NCI-H526 (cell line): ENCODE measurements at regions not wholly inside any gene's neighbourhood (a gene's known extent, or its start where the extent isn't known, plus 50 kb on each side); places are given as distances from the start of the nearest gene placed in this dataset.

Experiments
- DNase-seq, 2 experiments: peaks; one replicate each; lab custom pipeline; 2025; lab: John Stamatoyannopoulos, UW

GRCh38 chr5:34486160-34486848 is 169.8 kb upstream of the RAI14 start:
- DNase-seq = peak; percentile 82 to 95

DNA sequence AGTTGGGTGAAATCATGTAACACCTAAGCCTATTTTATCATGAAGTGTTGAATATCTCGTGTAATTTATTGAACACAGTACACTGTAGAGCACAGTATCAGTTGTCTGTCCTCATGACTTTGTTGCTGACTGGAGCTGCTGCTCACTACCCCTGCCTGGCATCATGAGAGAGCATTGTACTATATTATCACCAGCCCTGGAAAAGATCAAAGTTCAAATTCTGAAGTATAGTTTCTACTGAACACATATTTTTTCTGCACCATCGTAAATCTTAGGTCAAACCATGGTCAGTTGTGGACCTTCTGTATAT is 169.3 kb upstream of the RAI14 start:
- no peak for DNase-seq

DNA sequence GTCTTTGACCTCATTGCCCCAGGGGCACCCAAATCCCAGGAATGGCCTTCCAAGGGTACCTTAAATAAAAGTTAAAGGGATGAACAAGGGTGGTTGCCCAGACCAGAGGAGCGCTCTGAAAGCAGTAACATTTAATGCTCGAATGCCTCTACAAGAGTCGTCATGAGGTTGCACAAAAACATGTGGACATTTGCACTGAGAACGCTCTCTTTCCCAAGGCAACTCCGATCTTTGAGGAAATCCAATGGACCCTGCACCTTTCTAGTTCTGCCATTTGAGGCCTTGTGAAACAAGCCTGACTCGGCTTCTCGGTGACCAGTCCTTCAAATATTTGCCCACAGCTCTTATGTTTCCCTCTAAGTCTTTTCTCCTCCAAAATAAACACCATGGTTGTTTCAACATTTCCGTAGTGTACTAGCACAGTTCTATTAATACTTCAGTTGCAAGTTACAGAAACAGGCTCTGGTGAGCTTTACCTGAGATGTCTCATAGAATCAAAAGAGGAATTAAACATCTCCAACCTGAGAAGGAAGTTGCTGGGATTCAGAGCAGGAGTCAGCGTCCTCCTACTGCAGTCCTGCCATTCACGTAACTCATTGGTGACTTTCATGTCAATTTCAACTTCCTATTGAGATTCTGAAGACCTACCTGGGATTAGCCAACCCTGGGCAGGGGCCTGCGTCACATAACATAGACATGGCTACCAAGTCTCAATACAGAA is 168.8 kb upstream of the RAI14 start:
- DNase-seq = no peak

- no peak for DNase-seq
These were observed 168.2 kb upstream of the RAI14 start for GRCh38 chr5:34487956-34488355.

DNA sequence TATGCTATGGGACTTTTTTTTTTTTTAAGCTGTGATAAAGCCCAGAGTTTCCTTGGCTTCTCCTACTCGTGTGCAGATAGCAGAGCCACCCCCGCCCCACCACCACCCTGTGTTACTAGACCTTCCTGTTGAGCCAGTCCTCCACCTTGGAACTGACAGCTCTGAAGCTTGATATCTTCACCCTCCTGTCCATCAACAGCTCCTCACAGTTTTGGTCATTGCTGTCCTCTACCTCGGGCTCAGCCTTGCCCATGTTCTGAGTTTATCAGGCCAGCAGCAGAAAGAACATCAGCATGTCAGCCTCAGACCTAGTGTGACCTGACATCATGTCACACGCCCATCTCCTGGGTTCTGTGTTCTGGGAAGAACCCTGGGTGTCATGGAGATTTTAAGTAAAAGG is 167.1 kb upstream of the RAI14 start:
- DNase-seq = no peak

DNA sequence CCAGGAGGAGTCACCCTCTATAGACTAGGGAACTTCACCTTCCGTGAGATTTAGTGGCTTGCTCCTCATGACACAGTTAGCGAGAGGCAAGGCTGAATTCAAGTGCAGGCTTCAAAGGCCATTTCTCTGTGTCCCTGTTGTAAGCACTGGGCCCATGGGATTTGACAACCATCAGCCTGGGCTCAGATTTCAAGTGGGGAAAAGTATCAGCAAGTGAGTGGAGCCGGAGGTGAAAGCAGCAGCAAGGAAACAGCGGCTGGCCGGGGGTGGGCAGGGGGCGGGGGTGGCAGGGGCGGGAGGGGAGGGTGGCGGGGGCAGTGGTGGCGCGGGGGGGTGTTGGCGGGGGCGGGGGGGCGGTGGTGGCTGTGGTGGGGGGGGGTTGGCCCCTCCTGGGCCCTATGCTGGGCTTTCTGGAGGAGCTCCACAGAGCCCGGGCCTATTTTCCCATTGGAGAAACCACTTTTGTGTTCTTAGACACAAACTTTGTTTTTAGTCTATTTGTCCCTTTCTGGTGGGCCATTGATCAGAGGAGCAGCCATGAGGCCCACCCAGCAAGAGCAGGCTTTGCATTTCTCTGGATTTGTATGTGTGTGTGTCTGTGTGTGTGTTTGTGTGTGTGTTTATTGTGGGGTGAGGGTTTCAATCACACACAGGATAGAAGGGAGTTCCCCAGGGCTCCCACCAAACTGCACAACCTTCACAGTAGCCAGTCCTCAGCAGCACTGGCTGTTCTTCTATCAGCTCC is 165.4 kb upstream of the RAI14 start:
- DNase-seq = peak; percentile 16 to 77

GRCh38 chr5:34491251-34491620 is 164.9 kb upstream of the RAI14 start:
- no peak for DNase-seq

- no peak for DNase-seq
These were observed 161.9 kb upstream of the RAI14 start for GRCh38 chr5:34494111-34494755.

DNA sequence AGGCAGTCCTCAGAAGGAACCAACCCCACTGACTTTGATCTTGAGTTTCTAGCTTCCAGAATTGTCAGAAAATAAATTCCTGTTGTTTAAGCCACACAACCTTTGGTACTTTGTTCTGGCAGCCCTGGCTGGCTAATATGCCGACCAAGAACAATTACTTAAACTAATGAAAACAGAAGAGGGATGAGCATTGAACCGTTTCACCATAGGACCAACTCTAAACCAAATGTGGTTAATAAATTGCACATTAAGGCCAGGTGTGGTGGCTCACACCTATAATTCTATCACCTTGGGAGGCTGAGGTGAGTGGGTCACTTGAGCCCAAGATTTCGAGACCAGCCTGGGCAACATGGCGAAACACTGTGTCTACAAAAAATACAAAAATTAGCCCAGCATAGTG is 160.9 kb upstream of the RAI14 start:
- DNase-seq = no peak

GRCh38 chr5:34496260-34496691 is 159.9 kb upstream of the RAI14 start:
- no peak for DNase-seq

- DNase-seq = peak in 1 of 2 experiments; percentile 14
These were observed 159.2 kb upstream of the RAI14 start for GRCh38 chr5:34496701-34497469.

DNA sequence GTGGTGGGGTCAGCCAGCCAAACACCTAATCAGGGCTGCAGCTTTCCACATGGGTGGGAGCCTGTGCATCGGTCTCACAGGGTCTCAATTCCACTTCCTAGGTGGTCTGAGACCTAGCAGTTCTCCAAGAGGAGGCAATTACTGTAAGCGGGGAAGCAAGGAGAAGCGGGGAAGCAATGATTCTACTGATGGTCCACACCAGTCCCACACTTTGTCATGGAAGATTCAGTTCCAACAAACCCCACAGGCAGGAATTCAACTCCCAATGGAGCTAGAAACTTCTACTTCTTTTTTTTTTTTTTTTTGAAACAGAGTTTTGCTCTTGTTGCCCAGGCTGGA is 158.7 kb upstream of the RAI14 start:
- no peak for DNase-seq

GRCh38 chr5:34498572-34498971 is 157.6 kb upstream of the RAI14 start:
- DNase-seq = no peak

- DNase-seq = no peak
These were observed 157.0 kb upstream of the RAI14 start for GRCh38 chr5:34499001-34499734.

- no peak for DNase-seq
These were observed 155.8 kb upstream of the RAI14 start for GRCh38 chr5:34500236-34500847.

GRCh38 chr5:34501016-34501415 is 155.1 kb upstream of the RAI14 start:
- no peak for DNase-seq

DNA sequence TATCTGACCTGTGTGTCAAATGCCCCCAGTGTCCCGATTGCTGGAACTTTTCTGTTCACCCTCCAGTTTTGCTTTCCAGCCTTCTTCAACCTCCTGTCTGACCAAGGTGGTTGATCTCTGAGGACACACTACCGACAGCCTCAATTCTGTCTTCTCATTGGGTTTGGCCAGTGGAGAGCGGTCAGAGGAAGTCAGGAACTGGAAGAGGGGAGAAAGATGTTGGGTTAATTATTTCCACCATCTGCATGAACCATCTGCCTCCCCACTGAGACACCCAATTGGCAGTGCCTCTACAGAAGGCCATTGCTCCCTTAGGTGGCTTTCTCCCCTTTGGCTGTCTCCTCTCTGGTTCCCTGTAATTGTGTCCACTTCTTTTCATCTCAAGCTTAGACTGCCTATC is 154.3 kb upstream of the RAI14 start:
- DNase-seq = no peak

GRCh38 chr5:34502581-34502980 is 153.5 kb upstream of the RAI14 start:
- DNase-seq = no peak

GRCh38 chr5:34503379-34504253 is 152.5 kb upstream of the RAI14 start:
- no peak for DNase-seq

DNA sequence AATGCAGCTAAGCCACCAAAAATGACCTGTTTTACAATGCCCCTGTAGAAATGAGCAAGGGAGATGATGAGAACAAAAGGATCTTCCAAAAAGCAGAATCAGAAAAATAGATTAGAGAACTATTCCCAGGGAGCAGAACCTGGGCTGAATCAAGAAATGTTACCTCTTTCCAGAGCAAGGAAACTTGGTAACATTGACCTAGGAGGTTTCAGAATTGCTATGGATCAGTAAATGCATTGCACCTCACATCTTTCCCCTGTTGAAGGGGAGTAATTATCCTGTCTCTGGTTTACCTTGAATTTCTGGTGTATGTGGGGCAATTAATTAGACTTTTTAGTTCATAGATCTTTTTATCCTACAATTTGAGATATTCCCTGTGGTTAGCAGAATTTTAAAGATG is 151.2 kb upstream of the RAI14 start:
- DNase-seq = no peak
